GM23338 (cell line): ENCODE measurements at regions not wholly inside any gene's neighbourhood (a gene's known extent, or its start where the extent isn't known, plus 50 kb on each side); places are given as distances from the start of the nearest gene placed in this dataset.

Source experiments
- EZH2 ChIP-seq: fragments of 200-600 bp; sonication (generic); IDR thresholded peaks from one replicate; pipeline ENCODE4 v1.8.0; 2017; ENCODE audit warnings: antibody characterized with exemption, mild to moderate bottlenecking, low read depth; ENCODE audit not compliant: unreplicated experiment
- ZNF114 ChIP-seq: fragments of 250-450 bp; sonication (Bioruptor Pico); IDR thresholded peaks from 2 replicates; pipeline ENCODE4 v1.5.0; 2020; ENCODE audit warnings: mild to moderate bottlenecking, moderate library complexity
- TF ChIP-seq, protein P1 (sequence below): fragments of 250-450 bp; sonication (Bioruptor Pico); IDR thresholded peaks from 2 replicates; pipeline ENCODE4 v1.5.0; 2020; ENCODE audit warnings: mild to moderate bottlenecking, moderate library complexity
- TF ChIP-seq, protein P2 (sequence below): IDR thresholded peaks from one replicate; pipeline ENCODE4 v1.6.1; 2018; ENCODE audit warnings: antibody characterized with exemption; ENCODE audit not compliant: unreplicated experiment
- TF ChIP-seq, protein P3 (sequence below): IDR thresholded peaks from 2 replicates; pipeline ENCODE4 v1.6.1; 2016; ENCODE audit warnings: antibody characterized with exemption

DNA sequence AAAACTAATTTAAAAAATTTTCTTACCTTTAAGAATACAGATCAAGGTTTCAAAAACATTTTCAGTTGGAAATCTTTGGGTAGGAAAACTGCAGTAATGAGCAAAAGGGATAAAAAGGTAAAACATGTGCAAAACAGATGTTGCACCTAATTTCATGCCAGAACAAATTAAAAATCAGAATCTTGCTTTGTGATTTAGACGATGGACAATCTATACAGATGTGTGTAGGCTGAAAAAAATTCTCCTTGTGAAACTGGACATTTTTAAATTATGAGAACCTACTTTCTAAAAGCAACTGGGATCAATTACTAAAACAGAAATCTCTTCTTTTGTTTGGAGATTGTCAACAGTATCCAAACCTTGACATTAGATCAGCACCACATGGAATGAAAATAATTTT, 183.2 kb upstream of the ITGA4 start (continued):
- TF ChIP-seq, protein P1, sequence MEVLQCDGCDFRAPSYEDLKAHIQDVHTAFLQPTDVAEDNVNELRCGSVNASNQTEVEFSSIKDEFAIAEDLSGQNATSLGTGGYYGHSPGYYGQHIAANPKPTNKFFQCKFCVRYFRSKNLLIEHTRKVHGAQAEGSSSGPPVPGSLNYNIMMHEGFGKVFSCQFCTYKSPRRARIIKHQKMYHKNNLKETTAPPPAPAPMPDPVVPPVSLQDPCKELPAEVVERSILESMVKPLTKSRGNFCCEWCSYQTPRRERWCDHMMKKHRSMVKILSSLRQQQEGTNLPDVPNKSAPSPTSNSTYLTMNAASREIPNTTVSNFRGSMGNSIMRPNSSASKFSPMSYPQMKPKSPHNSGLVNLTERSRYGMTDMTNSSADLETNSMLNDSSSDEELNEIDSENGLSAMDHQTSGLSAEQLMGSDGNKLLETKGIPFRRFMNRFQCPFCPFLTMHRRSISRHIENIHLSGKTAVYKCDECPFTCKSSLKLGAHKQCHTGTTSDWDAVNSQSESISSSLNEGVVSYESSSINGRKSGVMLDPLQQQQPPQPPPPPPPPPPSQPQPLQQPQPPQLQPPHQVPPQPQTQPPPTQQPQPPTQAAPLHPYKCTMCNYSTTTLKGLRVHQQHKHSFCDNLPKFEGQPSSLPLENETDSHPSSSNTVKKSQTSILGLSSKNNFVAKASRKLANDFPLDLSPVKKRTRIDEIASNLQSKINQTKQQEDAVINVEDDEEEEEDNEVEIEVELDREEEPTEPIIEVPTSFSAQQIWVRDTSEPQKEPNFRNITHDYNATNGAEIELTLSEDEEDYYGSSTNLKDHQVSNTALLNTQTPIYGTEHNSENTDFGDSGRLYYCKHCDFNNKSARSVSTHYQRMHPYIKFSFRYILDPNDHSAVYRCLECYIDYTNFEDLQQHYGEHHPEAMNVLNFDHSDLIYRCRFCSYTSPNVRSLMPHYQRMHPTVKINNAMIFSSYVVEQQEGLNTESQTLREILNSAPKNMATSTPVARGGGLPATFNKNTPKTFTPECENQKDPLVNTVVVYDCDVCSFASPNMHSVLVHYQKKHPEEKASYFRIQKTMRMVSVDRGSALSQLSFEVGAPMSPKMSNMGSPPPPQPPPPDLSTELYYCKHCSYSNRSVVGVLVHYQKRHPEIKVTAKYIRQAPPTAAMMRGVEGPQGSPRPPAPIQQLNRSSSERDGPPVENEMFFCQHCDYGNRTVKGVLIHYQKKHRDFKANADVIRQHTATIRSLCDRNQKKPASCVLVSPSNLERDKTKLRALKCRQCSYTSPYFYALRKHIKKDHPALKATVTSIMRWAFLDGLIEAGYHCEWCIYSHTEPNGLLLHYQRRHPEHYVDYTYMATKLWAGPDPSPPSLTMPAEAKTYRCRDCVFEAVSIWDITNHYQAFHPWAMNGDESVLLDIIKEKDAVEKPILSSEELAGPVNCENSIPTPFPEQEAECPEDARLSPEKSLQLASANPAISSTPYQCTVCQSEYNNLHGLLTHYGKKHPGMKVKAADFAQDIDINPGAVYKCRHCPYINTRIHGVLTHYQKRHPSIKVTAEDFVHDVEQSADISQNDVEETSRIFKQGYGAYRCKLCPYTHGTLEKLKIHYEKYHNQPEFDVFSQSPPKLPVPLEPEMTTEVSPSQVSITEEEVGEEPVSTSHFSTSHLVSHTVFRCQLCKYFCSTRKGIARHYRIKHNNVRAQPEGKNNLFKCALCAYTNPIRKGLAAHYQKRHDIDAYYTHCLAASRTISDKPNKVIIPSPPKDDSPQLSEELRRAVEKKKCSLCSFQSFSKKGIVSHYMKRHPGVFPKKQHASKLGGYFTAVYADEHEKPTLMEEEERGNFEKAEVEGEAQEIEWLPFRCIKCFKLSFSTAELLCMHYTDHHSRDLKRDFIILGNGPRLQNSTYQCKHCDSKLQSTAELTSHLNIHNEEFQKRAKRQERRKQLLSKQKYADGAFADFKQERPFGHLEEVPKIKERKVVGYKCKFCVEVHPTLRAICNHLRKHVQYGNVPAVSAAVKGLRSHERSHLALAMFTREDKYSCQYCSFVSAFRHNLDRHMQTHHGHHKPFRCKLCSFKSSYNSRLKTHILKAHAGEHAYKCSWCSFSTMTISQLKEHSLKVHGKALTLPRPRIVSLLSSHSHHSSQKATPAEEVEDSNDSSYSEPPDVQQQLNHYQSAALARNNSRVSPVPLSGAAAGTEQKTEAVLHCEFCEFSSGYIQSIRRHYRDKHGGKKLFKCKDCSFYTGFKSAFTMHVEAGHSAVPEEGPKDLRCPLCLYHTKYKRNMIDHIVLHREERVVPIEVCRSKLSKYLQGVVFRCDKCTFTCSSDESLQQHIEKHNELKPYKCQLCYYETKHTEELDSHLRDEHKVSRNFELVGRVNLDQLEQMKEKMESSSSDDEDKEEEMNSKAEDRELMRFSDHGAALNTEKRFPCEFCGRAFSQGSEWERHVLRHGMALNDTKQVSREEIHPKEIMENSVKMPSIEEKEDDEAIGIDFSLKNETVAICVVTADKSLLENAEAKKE (CRISPR knock-in tag), result no peak
- TF ChIP-seq, protein P2, sequence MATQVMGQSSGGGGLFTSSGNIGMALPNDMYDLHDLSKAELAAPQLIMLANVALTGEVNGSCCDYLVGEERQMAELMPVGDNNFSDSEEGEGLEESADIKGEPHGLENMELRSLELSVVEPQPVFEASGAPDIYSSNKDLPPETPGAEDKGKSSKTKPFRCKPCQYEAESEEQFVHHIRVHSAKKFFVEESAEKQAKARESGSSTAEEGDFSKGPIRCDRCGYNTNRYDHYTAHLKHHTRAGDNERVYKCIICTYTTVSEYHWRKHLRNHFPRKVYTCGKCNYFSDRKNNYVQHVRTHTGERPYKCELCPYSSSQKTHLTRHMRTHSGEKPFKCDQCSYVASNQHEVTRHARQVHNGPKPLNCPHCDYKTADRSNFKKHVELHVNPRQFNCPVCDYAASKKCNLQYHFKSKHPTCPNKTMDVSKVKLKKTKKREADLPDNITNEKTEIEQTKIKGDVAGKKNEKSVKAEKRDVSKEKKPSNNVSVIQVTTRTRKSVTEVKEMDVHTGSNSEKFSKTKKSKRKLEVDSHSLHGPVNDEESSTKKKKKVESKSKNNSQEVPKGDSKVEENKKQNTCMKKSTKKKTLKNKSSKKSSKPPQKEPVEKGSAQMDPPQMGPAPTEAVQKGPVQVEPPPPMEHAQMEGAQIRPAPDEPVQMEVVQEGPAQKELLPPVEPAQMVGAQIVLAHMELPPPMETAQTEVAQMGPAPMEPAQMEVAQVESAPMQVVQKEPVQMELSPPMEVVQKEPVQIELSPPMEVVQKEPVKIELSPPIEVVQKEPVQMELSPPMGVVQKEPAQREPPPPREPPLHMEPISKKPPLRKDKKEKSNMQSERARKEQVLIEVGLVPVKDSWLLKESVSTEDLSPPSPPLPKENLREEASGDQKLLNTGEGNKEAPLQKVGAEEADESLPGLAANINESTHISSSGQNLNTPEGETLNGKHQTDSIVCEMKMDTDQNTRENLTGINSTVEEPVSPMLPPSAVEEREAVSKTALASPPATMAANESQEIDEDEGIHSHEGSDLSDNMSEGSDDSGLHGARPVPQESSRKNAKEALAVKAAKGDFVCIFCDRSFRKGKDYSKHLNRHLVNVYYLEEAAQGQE, result no peak
- TF ChIP-seq EZH2 (no peak), ZNF114 (no peak)
- TF ChIP-seq, protein P3, sequence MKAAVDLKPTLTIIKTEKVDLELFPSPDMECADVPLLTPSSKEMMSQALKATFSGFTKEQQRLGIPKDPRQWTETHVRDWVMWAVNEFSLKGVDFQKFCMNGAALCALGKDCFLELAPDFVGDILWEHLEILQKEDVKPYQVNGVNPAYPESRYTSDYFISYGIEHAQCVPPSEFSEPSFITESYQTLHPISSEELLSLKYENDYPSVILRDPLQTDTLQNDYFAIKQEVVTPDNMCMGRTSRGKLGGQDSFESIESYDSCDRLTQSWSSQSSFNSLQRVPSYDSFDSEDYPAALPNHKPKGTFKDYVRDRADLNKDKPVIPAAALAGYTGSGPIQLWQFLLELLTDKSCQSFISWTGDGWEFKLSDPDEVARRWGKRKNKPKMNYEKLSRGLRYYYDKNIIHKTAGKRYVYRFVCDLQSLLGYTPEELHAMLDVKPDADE, result no peak
